GM12878 (cell line): ENCODE measurements at regions not wholly inside any gene's neighbourhood (a gene's known extent, or its start where the extent isn't known, plus 50 kb on each side); places are given as distances from the start of the nearest gene placed in this dataset.

Source experiments
- ATAC-seq: fragments of 200-7000 bp; cut with Tn5 transposase; 3 replicates; pipeline ENCODE4 v1.9.1; 2020; ENCODE audit warnings: mild to moderate bottlenecking, moderate library complexity
- BruUV-seq: library from RNA; stranded (reverse); fragments of 400-500 nt; replicated peaks from 2 replicates; lab custom pipeline; 2021; lab: Mats Ljungman, UMichigan
- CTCF ChIA-PET: fragments of 300-600 bp; sonication (Branson Sonifier 250); formaldehyde crosslinking; extraction: SDS; loops from one replicate; lab custom pipeline; 2021; ENCODE audit warnings: inconsistent platforms; lab: Yijun Ruan, JAX
- POLR2A ChIA-PET: fragments of 350-600 bp; formaldehyde crosslinking; extraction: SDS; loops from one replicate; lab custom pipeline; 2021; ENCODE audit warnings: inconsistent platforms; lab: Charles Lee
- RAD21 ChIA-PET: fragments of 300-600 bp; sonication (Branson Sonifier 250); formaldehyde crosslinking; loops from one replicate; lab custom pipeline; 2023; ENCODE audit warnings: antibody characterized with exemption; ENCODE audit not compliant: unreplicated experiment; lab: Charles Lee
- SMC1A ChIA-PET: fragments of 300-600 bp; sonication (Branson Sonifier 250); formaldehyde crosslinking; loops from one replicate; lab custom pipeline; 2023; ENCODE audit not compliant: unreplicated experiment, uncharacterized antibody; lab: Charles Lee
- DNase-seq: peaks from one replicate; pipeline ENCODE4 v3.0.0-alpha.2; 2011; ENCODE audit warnings: low read depth, low spot score
- FAIRE-seq: peaks from 3 replicates; lab custom pipeline; 2011; peaks lifted over from hg19 to GRCh38; lab: Jason Lieb, UNC
- H2AFZ ChIP-seq: 2 replicates; pipeline ENCODE4 v1.6.0; 2011; ENCODE audit warnings: low read depth, low read length, control low read depth; ENCODE audit not compliant: control insufficient read depth
- H3K27ac ChIP-seq: 2 replicates; pipeline ENCODE4 v1.5.1; 2011; ENCODE audit warnings: control low read depth; ENCODE audit not compliant: control insufficient read depth, insufficient read depth
- H3K27me3 ChIP-seq, 2 experiments: replicated peaks in 1 of 2; 2 replicates each; pipeline versions ENCODE4 v1.6.0 to v1.6.1; 2011; ENCODE audit warnings: low read length in 1 of 2; ENCODE audit not compliant: control insufficient read depth in 2 of 2, insufficient read depth in 2 of 2
- H3K36me3 ChIP-seq, 2 experiments: 2 replicates each; pipeline ENCODE4 v1.5.1; 2011; ENCODE audit warnings: low read length in 1 of 2; ENCODE audit not compliant: control insufficient read depth in 2 of 2, insufficient read depth in 2 of 2
- H3K4me1 ChIP-seq: 2 replicates; pipeline ENCODE4 v1.6.1; 2011; ENCODE audit warnings: mild to moderate bottlenecking, low read length, moderate library complexity, mixed read lengths; ENCODE audit not compliant: control insufficient read depth, insufficient read depth
- H3K4me2 ChIP-seq: 2 replicates; pipeline ENCODE4 v1.6.0; 2011; ENCODE audit warnings: control low read depth; ENCODE audit not compliant: control insufficient read depth, insufficient read depth
- H3K4me3 ChIP-seq: fragments of 200-600 bp; sonication (generic); 2 replicates; pipeline ENCODE4 v1.5.1; 2016
- H3K79me2 ChIP-seq: 2 replicates; pipeline ENCODE4 v1.6.0; 2011; ENCODE audit warnings: low read length; ENCODE audit not compliant: control insufficient read depth, insufficient read depth
- H3K9ac ChIP-seq: 2 replicates; pipeline ENCODE4 v1.8.0; 2011; ENCODE audit warnings: low read length, control low read depth, mixed read lengths; ENCODE audit not compliant: control insufficient read depth, insufficient read depth
- H3K9me3 ChIP-seq: replicated peaks from 3 replicates; pipeline ENCODE4 v1.5.1; 2011; ENCODE audit warnings: mild to moderate bottlenecking, low read length; ENCODE audit not compliant: control insufficient read depth, insufficient read depth
- H4K20me1 ChIP-seq: 2 replicates; pipeline ENCODE4 v1.6.0; 2011; ENCODE audit not compliant: control insufficient read depth, insufficient read depth
- ATF7 ChIP-seq: fragments of 450-650 bp; IDR thresholded peaks from 2 replicates; pipeline ENCODE4 v1.6.1; 2016; ENCODE audit warnings: low read depth, mild to moderate bottlenecking
- FOS ChIP-seq: IDR thresholded peaks from 3 replicates; pipeline ENCODE4 v1.6.1; 2011; ENCODE audit warnings: borderline replicate concordance; ENCODE audit not compliant: insufficient read length; ENCODE audit errors: extremely low read depth
- NKRF ChIP-seq: fragments of 450-650 bp; conservative IDR thresholded peaks from 2 replicates; pipeline ENCODE4 v1.6.1; 2017; ENCODE audit warnings: mild to moderate bottlenecking, moderate library complexity
- RB1 ChIP-seq: fragments of 450-650 bp; formaldehyde crosslinking; IDR thresholded peaks from 2 replicates; pipeline ENCODE4 v1.6.1; 2017; ENCODE audit warnings: mild to moderate bottlenecking, borderline replicate concordance
- SMAD1 ChIP-seq: fragments of 450-650 bp; IDR thresholded peaks from 2 replicates; pipeline ENCODE4 v1.6.1; 2018; ENCODE audit warnings: mild to moderate bottlenecking, low read depth; ENCODE audit not compliant: partially characterized antibody
- ZZZ3 ChIP-seq: IDR thresholded peaks from 2 replicates; pipeline ENCODE4 v1.6.1; 2011; ENCODE audit warnings: low read depth; ENCODE audit not compliant: control insufficient read depth, insufficient read length
- WGBS: methylation state at CpG from one replicate; pipeline ENCODE4 v1.1.6; 2016; ENCODE audit warnings: low lambda C conversion rate; ENCODE audit not compliant: insufficient replicate concordance, insufficient coverage; ENCODE audit errors: missing lambda C conversion rate; 5-methylcytosine and 5-hydroxymethylcytosine counted together
- in situ Hi-C: fragments of 300-500 bp; cut with MboI; formaldehyde crosslinking; loops from 9 replicates; pipeline ENCODE4 v1.14.3; 2018; ENCODE audit warnings: mixed read lengths
- intact Hi-C: fragments of 100-400 bp; cut with micrococcal nuclease; formaldehyde crosslinking; loops from one replicate; pipeline ENCODE4 v1.14.2; 2022; ENCODE audit not compliant: unreplicated experiment
- TF ChIP-seq, protein P1 (sequence below): fragments of 150-350 bp; IDR thresholded peaks from 2 replicates; pipeline ENCODE4 v1.6.1; 2016; ENCODE audit warnings: low read depth, low read length
- TF ChIP-seq, protein P2 (sequence below): fragments of 450-650 bp; IDR thresholded peaks from 2 replicates; pipeline ENCODE4 v1.6.1; 2017; ENCODE audit warnings: mild to moderate bottlenecking, moderate library complexity
- TF ChIP-seq, protein P3 (sequence below): fragments of 450-650 bp; IDR thresholded peaks from 2 replicates; pipeline ENCODE4 v1.6.1; 2014; ENCODE audit warnings: mild to moderate bottlenecking

DNA sequence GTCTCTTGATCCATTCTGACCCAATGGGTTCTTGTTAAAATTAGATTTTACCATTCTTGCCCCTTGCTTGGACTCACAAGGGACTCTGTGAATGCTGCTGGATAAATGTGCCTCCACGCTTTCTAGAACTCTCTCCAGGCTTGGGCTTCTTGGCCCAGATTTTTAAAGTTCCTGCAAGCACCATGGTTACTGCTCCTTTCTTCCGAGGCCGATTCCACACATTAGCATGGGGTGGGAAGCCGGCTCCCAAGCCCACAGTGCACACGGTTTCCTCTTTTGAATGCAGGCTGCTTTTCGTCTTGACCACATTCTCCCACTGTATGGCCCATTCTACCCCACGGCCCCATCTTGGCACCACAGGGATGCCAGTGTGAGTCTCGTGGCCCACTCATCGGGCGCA is 174.3 kb upstream of the PITRM1 start:
- ChIA-PET RAD21 (no interaction called here), SMC1A (no interaction called here), POLR2A (no interaction called here), CTCF (no interaction called here)
- Histone ChIP-seq H3K4me2 (no peak overlapping the region), H3K4me1 (no peaks in the 10 kb centered on the region), H3K27me3 (peaks cover 0 to 1% of the 10 kb centered on the region in 2 experiments; a peak in 2 of 4 replicates), H2AFZ (no peak overlapping the region), H3K27ac (no peak overlapping the region), H3K79me2 (no peaks in the 10 kb centered on the region), H3K9ac (no peak overlapping the region), H4K20me1 (no peaks in the 10 kb centered on the region), H3K4me3 (no peak overlapping the region), H3K36me3 (no peaks in the 10 kb centered on the region), H3K9me3 (no peaks in the 10 kb centered on the region)
- in situ Hi-C loops (no loop called here), intact Hi-C loops (no loop called here)
- 43% methylated on average over 10 of the region's 10 CpGs for WGBS
- FAIRE-seq: no peak
- no peak for ATAC-seq
- BruUV-seq: no TSS peak
- DNase-seq: no peak
- TF ChIP-seq, protein P1, sequence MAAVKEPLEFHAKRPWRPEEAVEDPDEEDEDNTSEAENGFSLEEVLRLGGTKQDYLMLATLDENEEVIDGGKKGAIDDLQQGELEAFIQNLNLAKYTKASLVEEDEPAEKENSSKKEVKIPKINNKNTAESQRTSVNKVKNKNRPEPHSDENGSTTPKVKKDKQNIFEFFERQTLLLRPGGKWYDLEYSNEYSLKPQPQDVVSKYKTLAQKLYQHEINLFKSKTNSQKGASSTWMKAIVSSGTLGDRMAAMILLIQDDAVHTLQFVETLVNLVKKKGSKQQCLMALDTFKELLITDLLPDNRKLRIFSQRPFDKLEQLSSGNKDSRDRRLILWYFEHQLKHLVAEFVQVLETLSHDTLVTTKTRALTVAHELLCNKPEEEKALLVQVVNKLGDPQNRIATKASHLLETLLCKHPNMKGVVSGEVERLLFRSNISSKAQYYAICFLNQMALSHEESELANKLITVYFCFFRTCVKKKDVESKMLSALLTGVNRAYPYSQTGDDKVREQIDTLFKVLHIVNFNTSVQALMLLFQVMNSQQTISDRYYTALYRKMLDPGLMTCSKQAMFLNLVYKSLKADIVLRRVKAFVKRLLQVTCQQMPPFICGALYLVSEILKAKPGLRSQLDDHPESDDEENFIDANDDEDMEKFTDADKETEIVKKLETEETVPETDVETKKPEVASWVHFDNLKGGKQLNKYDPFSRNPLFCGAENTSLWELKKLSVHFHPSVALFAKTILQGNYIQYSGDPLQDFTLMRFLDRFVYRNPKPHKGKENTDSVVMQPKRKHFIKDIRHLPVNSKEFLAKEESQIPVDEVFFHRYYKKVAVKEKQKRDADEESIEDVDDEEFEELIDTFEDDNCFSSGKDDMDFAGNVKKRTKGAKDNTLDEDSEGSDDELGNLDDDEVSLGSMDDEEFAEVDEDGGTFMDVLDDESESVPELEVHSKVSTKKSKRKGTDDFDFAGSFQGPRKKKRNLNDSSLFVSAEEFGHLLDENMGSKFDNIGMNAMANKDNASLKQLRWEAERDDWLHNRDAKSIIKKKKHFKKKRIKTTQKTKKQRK: no peak
- TF ChIP-seq, protein P2, sequence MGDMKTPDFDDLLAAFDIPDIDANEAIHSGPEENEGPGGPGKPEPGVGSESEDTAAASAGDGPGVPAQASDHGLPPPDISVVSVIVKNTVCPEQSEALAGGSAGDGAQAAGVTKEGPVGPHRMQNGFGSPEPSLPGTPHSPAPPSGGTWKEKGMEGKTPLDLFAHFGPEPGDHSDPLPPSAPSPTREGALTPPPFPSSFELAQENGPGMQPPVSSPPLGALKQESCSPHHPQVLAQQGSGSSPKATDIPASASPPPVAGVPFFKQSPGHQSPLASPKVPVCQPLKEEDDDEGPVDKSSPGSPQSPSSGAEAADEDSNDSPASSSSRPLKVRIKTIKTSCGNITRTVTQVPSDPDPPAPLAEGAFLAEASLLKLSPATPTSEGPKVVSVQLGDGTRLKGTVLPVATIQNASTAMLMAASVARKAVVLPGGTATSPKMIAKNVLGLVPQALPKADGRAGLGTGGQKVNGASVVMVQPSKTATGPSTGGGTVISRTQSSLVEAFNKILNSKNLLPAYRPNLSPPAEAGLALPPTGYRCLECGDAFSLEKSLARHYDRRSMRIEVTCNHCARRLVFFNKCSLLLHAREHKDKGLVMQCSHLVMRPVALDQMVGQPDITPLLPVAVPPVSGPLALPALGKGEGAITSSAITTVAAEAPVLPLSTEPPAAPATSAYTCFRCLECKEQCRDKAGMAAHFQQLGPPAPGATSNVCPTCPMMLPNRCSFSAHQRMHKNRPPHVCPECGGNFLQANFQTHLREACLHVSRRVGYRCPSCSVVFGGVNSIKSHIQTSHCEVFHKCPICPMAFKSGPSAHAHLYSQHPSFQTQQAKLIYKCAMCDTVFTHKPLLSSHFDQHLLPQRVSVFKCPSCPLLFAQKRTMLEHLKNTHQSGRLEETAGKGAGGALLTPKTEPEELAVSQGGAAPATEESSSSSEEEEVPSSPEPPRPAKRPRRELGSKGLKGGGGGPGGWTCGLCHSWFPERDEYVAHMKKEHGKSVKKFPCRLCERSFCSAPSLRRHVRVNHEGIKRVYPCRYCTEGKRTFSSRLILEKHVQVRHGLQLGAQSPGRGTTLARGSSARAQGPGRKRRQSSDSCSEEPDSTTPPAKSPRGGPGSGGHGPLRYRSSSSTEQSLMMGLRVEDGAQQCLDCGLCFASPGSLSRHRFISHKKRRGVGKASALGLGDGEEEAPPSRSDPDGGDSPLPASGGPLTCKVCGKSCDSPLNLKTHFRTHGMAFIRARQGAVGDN: no peak
- TF ChIP-seq RB1 (no peak), ZZZ3 (no peak), SMAD1 (no peak), ATF7 (no peak), NKRF (no peak), FOS (no peak)
- TF ChIP-seq, protein P3, sequence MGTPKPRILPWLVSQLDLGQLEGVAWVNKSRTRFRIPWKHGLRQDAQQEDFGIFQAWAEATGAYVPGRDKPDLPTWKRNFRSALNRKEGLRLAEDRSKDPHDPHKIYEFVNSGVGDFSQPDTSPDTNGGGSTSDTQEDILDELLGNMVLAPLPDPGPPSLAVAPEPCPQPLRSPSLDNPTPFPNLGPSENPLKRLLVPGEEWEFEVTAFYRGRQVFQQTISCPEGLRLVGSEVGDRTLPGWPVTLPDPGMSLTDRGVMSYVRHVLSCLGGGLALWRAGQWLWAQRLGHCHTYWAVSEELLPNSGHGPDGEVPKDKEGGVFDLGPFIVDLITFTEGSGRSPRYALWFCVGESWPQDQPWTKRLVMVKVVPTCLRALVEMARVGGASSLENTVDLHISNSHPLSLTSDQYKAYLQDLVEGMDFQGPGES: no peak
